CD4-positive, alpha-beta memory T cell (primary cell): ENCODE measurements at regions not wholly inside any gene's neighbourhood (a gene's known extent, or its start where the extent isn't known, plus 50 kb on each side); places are given as distances from the start of the nearest gene placed in this dataset.

Experiments
- CTCF ChIA-PET: fragments of 350-600 bp; sonication (Branson Sonifier 250); formaldehyde crosslinking; loops from one replicate; lab custom pipeline; 2021; ENCODE audit warnings: inconsistent platforms; ENCODE audit not compliant: partially characterized antibody; lab: Charles Lee
- POLR2A ChIA-PET: fragments of 350-600 bp; sonication (Branson Sonifier 250); formaldehyde crosslinking; loops from one replicate; lab custom pipeline; 2021; ENCODE audit not compliant: partially characterized antibody; lab: Charles Lee
- DNase-seq, 5 donors: peaks; one replicate each; pipeline versions ENCODE4 v3.0.0 to v3.0.0-alpha.2; 2020 to 2022; ENCODE audit warnings: mixed read lengths in 1 of 5
- H3K27ac ChIP-seq: one replicate; pipeline ENCODE4 v1.7.0; 2013; ENCODE audit warnings: low read depth, low read length
- H3K27me3 ChIP-seq: 2 replicates; pipeline ENCODE4 v1.7.0; 2013; ENCODE audit warnings: mild to moderate bottlenecking, low read length, moderate library complexity; ENCODE audit not compliant: insufficient read depth
- H3K36me3 ChIP-seq: 2 replicates; pipeline ENCODE4 v1.7.0; 2013; ENCODE audit warnings: mild to moderate bottlenecking, low read length, moderate library complexity; ENCODE audit not compliant: insufficient read depth
- H3K4me1 ChIP-seq: 2 replicates; pipeline ENCODE4 v1.7.0; 2013; ENCODE audit warnings: mild to moderate bottlenecking, low read length, moderate library complexity; ENCODE audit not compliant: insufficient read depth
- H3K4me3 ChIP-seq, 2 donors: one replicate each; pipeline ENCODE4 v1.7.0; 2013; ENCODE audit warnings: low read length in 2 of 2, mild to moderate bottlenecking in 1 of 2
- H3K9me3 ChIP-seq, 2 donors: one replicate each; pipeline ENCODE4 v1.7.0; 2013; ENCODE audit warnings: low read length in 2 of 2, control low read depth in 1 of 2; ENCODE audit not compliant: control insufficient read depth in 1 of 2
- H3K27ac Mint-ChIP-seq, 7 donors: one replicate each; pipeline ENCODE4 v1.8.0; 2020 to 2021; ENCODE audit warnings: mixed read lengths in 7 of 7, mild to moderate bottlenecking in 6 of 7, inconsistent platforms in 3 of 7, moderate library complexity in 3 of 7
- H3K27me3 Mint-ChIP-seq, 2 donors: one replicate each; pipeline ENCODE4 v1.8.0; 2020 to 2021; ENCODE audit warnings: mixed read lengths in 2 of 2
- H3K36me3 Mint-ChIP-seq, 2 donors: one replicate each; pipeline ENCODE4 v1.8.0; 2020 to 2021; ENCODE audit warnings: mixed read lengths in 2 of 2, inconsistent platforms in 1 of 2, mild to moderate bottlenecking in 1 of 2
- H3K4me1 Mint-ChIP-seq, 4 donors: one replicate each; pipeline ENCODE4 v1.8.0; 2020 to 2021; ENCODE audit warnings: mixed read lengths in 4 of 4, mild to moderate bottlenecking in 1 of 4
- H3K4me3 Mint-ChIP-seq, 8 donors: one replicate each; pipeline ENCODE4 v1.8.0; 2020 to 2021; ENCODE audit warnings: mixed read lengths in 8 of 8, mild to moderate bottlenecking in 7 of 8, moderate library complexity in 6 of 8, inconsistent platforms in 3 of 8
- H3K9me3 Mint-ChIP-seq, 8 donors: one replicate each; pipeline ENCODE4 v1.8.0; 2020 to 2021; ENCODE audit warnings: mixed read lengths in 8 of 8, mild to moderate bottlenecking in 5 of 8, inconsistent platforms in 3 of 8, moderate library complexity in 1 of 8
- intact Hi-C: fragments of 100-400 bp; cut with micrococcal nuclease; formaldehyde crosslinking; loops from one replicate; pipeline ENCODE4 v1.15.1; 2023

GRCh38 chr1:208841436-208841835 is 597.3 kb upstream of the PLXNA2 start:
- Histone ChIP-seq H3K4me3 (no peak overlapping the region), H3K27ac (no peak overlapping the region), H3K4me1 (no peaks in the 10 kb centered on the region), H3K9me3 (no peaks in the 10 kb centered on the region), H3K27me3 (no peaks in the 10 kb centered on the region), H3K36me3 (no peaks in the 10 kb centered on the region)
- Mint-ChIP-seq H3K27me3 (peaks cover 0 to 5% of the 10 kb centered on the region in 2 donors), H3K4me1 (no peaks in the 10 kb centered on the region), H3K4me3 (no peak overlapping the region), H3K36me3 (no peaks in the 10 kb centered on the region), H3K9me3 (peaks cover 0 to 9% (median 2%) of the 10 kb centered on the region in 8 donors), H3K27ac (no peak overlapping the region)
- ChIA-PET POLR2A (no interaction called here), CTCF (no interaction called here)
- DNase-seq = no peak
- intact Hi-C loops = no loop called here

GRCh38 chr1:208842451-208842850 is 598.3 kb upstream of the PLXNA2 start:
- Histone ChIP-seq H3K9me3 (no peaks in the 10 kb centered on the region), H3K4me3 (no peak overlapping the region), H3K36me3 (no peaks in the 10 kb centered on the region), H3K27ac (no peak overlapping the region), H3K4me1 (no peaks in the 10 kb centered on the region), H3K27me3 (no peaks in the 10 kb centered on the region)
- Mint-ChIP-seq H3K4me1 (no peaks in the 10 kb centered on the region), H3K36me3 (no peaks in the 10 kb centered on the region), H3K4me3 (no peak overlapping the region), H3K9me3 (peaks cover 0 to 9% (median 1%) of the 10 kb centered on the region in 8 donors), H3K27me3 (peaks cover 0 to 4% of the 10 kb centered on the region in 2 donors), H3K27ac (no peak overlapping the region)
- ChIA-PET CTCF (no interaction called here), POLR2A (no interaction called here)
- intact Hi-C loops = no loop called here
- DNase-seq = no peak

GRCh38 chr1:208844158-208844557 is 600.0 kb upstream of the PLXNA2 start:
- Mint-ChIP-seq H3K4me3 (no peak overlapping the region), H3K9me3 (peaks cover 0 to 9% (median 1%) of the 10 kb centered on the region in 8 donors), H3K36me3 (no peaks in the 10 kb centered on the region), H3K4me1 (no peaks in the 10 kb centered on the region), H3K27me3 (peaks cover 0 to 4% of the 10 kb centered on the region in 2 donors), H3K27ac (no peak overlapping the region)
- ChIA-PET CTCF (no interaction called here), POLR2A (no interaction called here)
- intact Hi-C loops = no loop called here
- DNase-seq = no peak
- no peaks in the 10 kb centered on the region for H3K27me3 ChIP-seq
- H3K4me1 ChIP-seq = no peaks in the 10 kb centered on the region
- H3K4me3 ChIP-seq = no peak overlapping the region
- no peak overlapping the region for H3K27ac ChIP-seq
- no peaks in the 10 kb centered on the region for H3K9me3 ChIP-seq
- H3K36me3 ChIP-seq = no peaks in the 10 kb centered on the region

DNA sequence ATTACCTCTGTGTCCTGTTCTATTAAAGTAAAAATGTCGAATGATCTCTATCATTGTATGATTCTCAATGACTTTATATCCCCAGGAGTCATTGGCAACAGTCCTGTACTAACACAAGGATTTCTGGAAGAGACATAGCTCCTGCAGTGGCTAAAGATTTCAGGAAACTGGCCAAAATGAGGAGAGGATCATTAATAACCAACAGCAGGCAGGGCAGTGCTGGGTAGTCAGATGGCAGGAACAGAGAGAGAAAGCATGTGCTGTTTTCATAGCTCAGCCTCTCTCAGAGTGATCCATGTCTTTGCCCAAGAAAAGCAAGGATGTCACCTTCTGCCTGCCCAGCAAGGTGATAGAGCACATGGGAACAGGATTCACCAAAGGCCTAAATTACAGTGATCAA is 604.7 kb upstream of the PLXNA2 start:
- intact Hi-C loops = no loop called here
- Mint-ChIP-seq H3K27me3 (no peaks in the 10 kb centered on the region), H3K36me3 (no peaks in the 10 kb centered on the region), H3K4me3 (no peak overlapping the region), H3K27ac (no peak overlapping the region), H3K9me3 (no peaks in the 10 kb centered on the region), H3K4me1 (no peaks in the 10 kb centered on the region)
- CTCF ChIA-PET = no interaction called here
- no peaks in the 10 kb centered on the region for H3K27me3 ChIP-seq
- no peaks in the 10 kb centered on the region for H3K9me3 ChIP-seq
- H3K27ac ChIP-seq = no peak overlapping the region
- H3K4me1 ChIP-seq = no peaks in the 10 kb centered on the region
- no peaks in the 10 kb centered on the region for H3K36me3 ChIP-seq
- DNase-seq = no peak
- POLR2A ChIA-PET = no interaction called here
- H3K4me3 ChIP-seq = no peak overlapping the region

DNA sequence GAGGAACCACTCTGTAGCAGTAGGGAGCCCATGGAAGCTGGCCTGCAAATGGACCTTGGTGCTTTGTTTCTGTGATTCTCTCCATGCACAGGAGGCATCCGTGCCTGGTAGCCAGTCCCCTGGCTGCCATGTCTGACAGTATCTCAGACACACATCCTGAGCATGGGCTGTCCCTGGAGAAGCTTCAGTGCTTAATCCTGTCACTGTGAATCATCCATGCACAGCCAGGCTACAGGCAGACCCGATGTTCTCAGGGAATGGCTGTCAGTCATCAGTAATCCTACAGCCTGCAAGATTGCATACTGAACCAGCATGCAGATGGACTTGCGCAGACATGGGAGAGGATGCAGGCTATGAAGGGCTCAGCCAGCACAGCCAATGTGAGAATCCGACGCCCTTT is 606.3 kb upstream of the PLXNA2 start:
- H3K4me3 ChIP-seq = no peak overlapping the region
- no peak for DNase-seq
- H3K27me3 Mint-ChIP-seq = no peaks in the 10 kb centered on the region
- intact Hi-C loops = no loop called here
- H3K27me3 ChIP-seq = no peaks in the 10 kb centered on the region
- H3K27ac Mint-ChIP-seq = no peak overlapping the region
- H3K9me3 Mint-ChIP-seq = no peaks in the 10 kb centered on the region
- no peaks in the 10 kb centered on the region for H3K9me3 ChIP-seq
- H3K27ac ChIP-seq = no peak overlapping the region
- no peaks in the 10 kb centered on the region for H3K36me3 Mint-ChIP-seq
- no peaks in the 10 kb centered on the region for H3K36me3 ChIP-seq
- H3K4me1 ChIP-seq = no peaks in the 10 kb centered on the region
- ChIA-PET POLR2A (no interaction called here), CTCF (no interaction called here)
- H3K4me1 Mint-ChIP-seq = no peaks in the 10 kb centered on the region
- no peak overlapping the region for H3K4me3 Mint-ChIP-seq

- Histone ChIP-seq H3K4me3 (no peak overlapping the region), H3K9me3 (no peaks in the 10 kb centered on the region), H3K27me3 (no peaks in the 10 kb centered on the region), H3K36me3 (no peaks in the 10 kb centered on the region), H3K27ac (no peak overlapping the region), H3K4me1 (no peaks in the 10 kb centered on the region)
- H3K4me1 Mint-ChIP-seq = no peaks in the 10 kb centered on the region
- intact Hi-C loops = no loop called here
- no peaks in the 10 kb centered on the region for H3K36me3 Mint-ChIP-seq
- H3K4me3 Mint-ChIP-seq = no peak overlapping the region
- ChIA-PET CTCF (no interaction called here), POLR2A (no interaction called here)
- H3K27me3 Mint-ChIP-seq = no peaks in the 10 kb centered on the region
- H3K27ac Mint-ChIP-seq = no peak overlapping the region
- H3K9me3 Mint-ChIP-seq = no peaks in the 10 kb centered on the region
- no peak for DNase-seq
Measured at GRCh38 chr1:208851366-208851765, 607.2 kb upstream of the PLXNA2 start.

DNA sequence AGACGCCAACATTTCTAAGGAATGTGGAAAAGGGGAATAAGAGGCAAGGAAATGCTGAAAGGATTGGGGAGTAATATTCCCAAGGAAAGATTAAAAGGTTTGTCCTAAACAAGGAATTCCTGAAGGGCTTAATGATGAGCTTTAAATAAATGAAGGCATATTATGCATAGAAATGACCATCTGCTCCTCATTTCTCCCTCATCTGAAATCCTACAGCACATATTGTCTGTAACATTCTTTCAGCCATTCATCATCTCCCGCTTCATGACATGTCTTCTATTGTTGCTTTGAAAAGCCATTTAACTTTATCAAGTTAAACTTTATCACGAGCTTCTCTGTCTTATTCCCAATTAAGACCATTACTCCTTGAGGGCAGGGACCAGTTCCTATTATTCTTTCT is 608.7 kb upstream of the PLXNA2 start:
- CTCF ChIA-PET = no interaction called here
- POLR2A ChIA-PET = no interaction called here
- Histone ChIP-seq H3K4me3 (no peak overlapping the region), H3K9me3 (no peaks in the 10 kb centered on the region), H3K27me3 (no peaks in the 10 kb centered on the region), H3K36me3 (no peaks in the 10 kb centered on the region), H3K4me1 (no peaks in the 10 kb centered on the region), H3K27ac (no peak overlapping the region)
- Mint-ChIP-seq H3K4me3 (no peak overlapping the region), H3K9me3 (peaks cover 0 to 2% (median 0%) of the 10 kb centered on the region in 8 donors), H3K4me1 (no peaks in the 10 kb centered on the region), H3K36me3 (no peaks in the 10 kb centered on the region), H3K27me3 (peaks cover 0 to 4% of the 10 kb centered on the region in 2 donors), H3K27ac (no peak overlapping the region)
- no peak for DNase-seq
- intact Hi-C loops = no loop called here

GRCh38 chr1:208855403-208855802 is 611.2 kb upstream of the PLXNA2 start:
- Histone ChIP-seq H3K27me3 (no peaks in the 10 kb centered on the region), H3K27ac (no peak overlapping the region), H3K4me1 (no peaks in the 10 kb centered on the region), H3K36me3 (no peaks in the 10 kb centered on the region), H3K4me3 (no peak overlapping the region), H3K9me3 (no peaks in the 10 kb centered on the region)
- H3K4me3 Mint-ChIP-seq = no peak overlapping the region
- ChIA-PET CTCF (no interaction called here), POLR2A (no interaction called here)
- H3K36me3 Mint-ChIP-seq = no peaks in the 10 kb centered on the region
- DNase-seq = no peak
- intact Hi-C loops = no loop called here
- no peak overlapping the region for H3K27ac Mint-ChIP-seq
- H3K27me3 Mint-ChIP-seq = peaks cover 0 to 4% of the 10 kb centered on the region in 2 donors
- peaks cover 0 to 6% (median 0%) of the 10 kb centered on the region in 8 donors for H3K9me3 Mint-ChIP-seq
- no peaks in the 10 kb centered on the region for H3K4me1 Mint-ChIP-seq
